ENCODE measurements at regions not wholly inside any gene's neighbourhood (a gene's known extent, or its start where the extent isn't known, plus 50 kb on each side); places are given as distances from the start of the nearest gene placed in this dataset.

- TF ChIP-seq ZNF224 (CRISPR knock-in tag; IDR thresholded peaks at IDR 0.05) (0 out of 2 replicates have a peak, but pooled peaks have one; percentile 74), TEAD3 (CRISPR knock-in tag; optimal IDR thresholded peaks at IDR 0.05; ENCODE audit: borderline replicate concordance) (peak; percentile 33), MZF1 (CRISPR knock-in tag; IDR thresholded peaks at IDR 0.05; ENCODE audit: borderline replicate concordance) (no peak), ZNF768 (CRISPR knock-in tag; IDR thresholded peaks at IDR 0.05) (no peak), ZFP36L1 (CRISPR knock-in tag; IDR thresholded peaks at IDR 0.05) (0 out of 2 replicates have a peak, but pooled peaks have one; percentile 52), FOXC1 (CRISPR knock-in tag; IDR thresholded peaks at IDR 0.05; ENCODE audit: borderline replicate concordance) (no peak; the same call in 1 of the 2 replicates), ZNF280D (CRISPR knock-in tag; IDR thresholded peaks at IDR 0.05) (peak; percentile 48; the same call in 1 of the 2 replicates), ZSCAN31 (CRISPR knock-in tag; IDR thresholded peaks at IDR 0.05; ENCODE audit: low read depth) (no peak), PAX8 (CRISPR knock-in tag; IDR thresholded peaks at IDR 0.05; ENCODE audit: borderline replicate concordance) (no peak), ZBTB44 (CRISPR knock-in tag; IDR thresholded peaks at IDR 0.05) (no peak), MAZ (IDR thresholded peaks at IDR 0.05; ENCODE audit: borderline replicate concordance, low read depth, low read length) (no peak), MAZ (CRISPR knock-in tag; IDR thresholded peaks at IDR 0.05; ENCODE audit: low read depth) (0 out of 2 replicates have a peak, but pooled peaks have one; percentile 20), IRX3 (CRISPR knock-in tag; IDR thresholded peaks at IDR 0.05; ENCODE audit: borderline replicate concordance, low read depth) (no peak), ZNF704 (CRISPR knock-in tag; IDR thresholded peaks at IDR 0.05; ENCODE audit: borderline replicate concordance) (0 out of 2 replicates have a peak, but pooled peaks have one; percentile 68), TBP (CRISPR knock-in tag; IDR thresholded peaks at IDR 0.05) (no peak), ZBTB1 (CRISPR knock-in tag; IDR thresholded peaks at IDR 0.05; ENCODE audit: borderline replicate concordance) (no peak), ZMYM4 (CRISPR knock-in tag; IDR thresholded peaks at IDR 0.05) (peak; percentile 81), KAT7 (CRISPR knock-in tag; IDR thresholded peaks at IDR 0.05; ENCODE audit: borderline replicate concordance) (peak; percentile 75; the same call in 1 of the 2 replicates), CREM (IDR thresholded peaks at IDR 0.05) (peak; percentile 66; the same call in 1 of the 2 replicates), CREM (CRISPR knock-in tag; IDR thresholded peaks at IDR 0.05) (no peak), ZSCAN20 (CRISPR knock-in tag; IDR thresholded peaks at IDR 0.05; ENCODE audit: borderline replicate concordance) (no peak), ZNF552 (CRISPR knock-in tag; IDR thresholded peaks at IDR 0.05; ENCODE audit: borderline replicate concordance) (no peak), FOSL1 (CRISPR knock-in tag; IDR thresholded peaks at IDR 0.05; ENCODE audit: borderline replicate concordance) (peak; percentile 36), KDM4B (CRISPR knock-in tag; IDR thresholded peaks at IDR 0.05) (peak; percentile 90)
Observed at GRCh38 chr20:22411627-22412450, 172.5 kb downstream of the FOXA2 start (continued).

All from HepG2 (cell line).